ENCODE measurements at regions not wholly inside any gene's neighbourhood (a gene's known extent, or its start where the extent isn't known, plus 50 kb on each side); places are given as distances from the start of the nearest gene placed in this dataset.

- Mint-ChIP-seq H3K9me3 (ENCODE audit: low read depth, unreplicated experiment) (no peaks in the 10 kb centered on the region), H3K27me3 (ENCODE audit: unreplicated experiment) (no peaks in the 10 kb centered on the region), H3K36me3 (ENCODE audit: insufficient read depth, unreplicated experiment) (no peaks in the 10 kb centered on the region), H3K27ac (ENCODE audit: unreplicated experiment) (no peak overlapping the region), H3K4me3 (ENCODE audit: low read depth, unreplicated experiment) (no peak overlapping the region), H3K4me1 (ENCODE audit: low read depth, unreplicated experiment) (no peaks in the 10 kb centered on the region)
- DNase-seq = no peak
- CTCF ChIA-PET = no interaction called here
- TF ChIP-seq, protein P1, sequence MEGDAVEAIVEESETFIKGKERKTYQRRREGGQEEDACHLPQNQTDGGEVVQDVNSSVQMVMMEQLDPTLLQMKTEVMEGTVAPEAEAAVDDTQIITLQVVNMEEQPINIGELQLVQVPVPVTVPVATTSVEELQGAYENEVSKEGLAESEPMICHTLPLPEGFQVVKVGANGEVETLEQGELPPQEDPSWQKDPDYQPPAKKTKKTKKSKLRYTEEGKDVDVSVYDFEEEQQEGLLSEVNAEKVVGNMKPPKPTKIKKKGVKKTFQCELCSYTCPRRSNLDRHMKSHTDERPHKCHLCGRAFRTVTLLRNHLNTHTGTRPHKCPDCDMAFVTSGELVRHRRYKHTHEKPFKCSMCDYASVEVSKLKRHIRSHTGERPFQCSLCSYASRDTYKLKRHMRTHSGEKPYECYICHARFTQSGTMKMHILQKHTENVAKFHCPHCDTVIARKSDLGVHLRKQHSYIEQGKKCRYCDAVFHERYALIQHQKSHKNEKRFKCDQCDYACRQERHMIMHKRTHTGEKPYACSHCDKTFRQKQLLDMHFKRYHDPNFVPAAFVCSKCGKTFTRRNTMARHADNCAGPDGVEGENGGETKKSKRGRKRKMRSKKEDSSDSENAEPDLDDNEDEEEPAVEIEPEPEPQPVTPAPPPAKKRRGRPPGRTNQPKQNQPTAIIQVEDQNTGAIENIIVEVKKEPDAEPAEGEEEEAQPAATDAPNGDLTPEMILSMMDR (IDR thresholded peaks at IDR 0.05; ENCODE audit: unreplicated experiment) = no peak
- intact Hi-C loops (cut with micrococcal nuclease; ENCODE audit: unreplicated experiment) = no loop called here
- BruUV-seq (replicated peaks) = no TSS peak
These were observed 781.9 kb upstream of the GALNTL6 start for GRCh38 chr4:171031338-171031737.

DNA sequence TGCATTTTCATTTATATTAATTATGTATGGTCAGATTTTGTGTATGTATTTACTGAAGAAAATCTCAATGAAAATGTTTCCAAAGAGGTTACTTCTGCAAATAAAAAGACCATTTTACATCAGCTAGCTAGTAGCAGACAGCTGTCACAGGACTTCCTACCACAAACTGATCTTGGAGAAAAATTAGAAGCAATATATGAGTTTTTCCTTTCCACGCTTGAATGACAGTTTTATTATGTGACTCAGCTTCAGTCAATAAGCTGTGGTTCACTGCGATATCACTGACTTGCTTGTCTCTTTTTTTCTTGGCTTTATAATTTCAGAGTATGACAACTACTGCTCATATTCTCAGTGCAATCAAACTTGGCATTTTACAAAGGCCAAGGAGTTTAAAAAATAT is 787.4 kb upstream of the GALNTL6 start:
- intact Hi-C loops (cut with micrococcal nuclease; ENCODE audit: unreplicated experiment) = no loop called here
- Mint-ChIP-seq H3K27me3 (ENCODE audit: unreplicated experiment) (no peaks in the 10 kb centered on the region), H3K4me3 (ENCODE audit: low read depth, unreplicated experiment) (no peak overlapping the region), H3K36me3 (ENCODE audit: insufficient read depth, unreplicated experiment) (no peaks in the 10 kb centered on the region), H3K27ac (ENCODE audit: unreplicated experiment) (no peak overlapping the region), H3K4me1 (ENCODE audit: low read depth, unreplicated experiment) (no peaks in the 10 kb centered on the region), H3K9me3 (ENCODE audit: low read depth, unreplicated experiment) (no peaks in the 10 kb centered on the region)
- DNase-seq = no peak
- TF ChIP-seq, protein P1 (IDR thresholded peaks at IDR 0.05; ENCODE audit: unreplicated experiment) = no peak
- CTCF ChIA-PET = no interaction called here
- no TSS peak for BruUV-seq (replicated peaks)

DNA sequence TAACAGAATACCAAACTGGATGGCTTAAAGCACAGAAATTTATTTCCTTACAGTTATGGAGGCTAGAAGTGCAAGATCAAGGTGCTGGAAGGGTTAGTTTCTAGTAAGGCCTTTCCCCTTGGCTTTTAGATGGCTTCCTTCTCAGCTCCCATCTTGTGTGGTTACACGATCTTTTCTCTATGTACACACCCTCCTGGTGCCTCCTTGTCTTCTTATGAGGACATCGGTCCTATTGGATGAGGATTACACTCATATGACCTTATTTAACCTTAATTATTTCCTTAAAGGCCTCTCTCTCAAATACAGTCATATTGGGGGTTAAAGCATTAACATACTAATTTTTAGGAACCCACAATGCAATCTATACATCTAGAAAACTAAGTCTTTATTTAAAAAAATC is 787.9 kb upstream of the GALNTL6 start:
- intact Hi-C loops (cut with micrococcal nuclease; ENCODE audit: unreplicated experiment) = no loop called here
- CTCF ChIA-PET = no interaction called here

DNA sequence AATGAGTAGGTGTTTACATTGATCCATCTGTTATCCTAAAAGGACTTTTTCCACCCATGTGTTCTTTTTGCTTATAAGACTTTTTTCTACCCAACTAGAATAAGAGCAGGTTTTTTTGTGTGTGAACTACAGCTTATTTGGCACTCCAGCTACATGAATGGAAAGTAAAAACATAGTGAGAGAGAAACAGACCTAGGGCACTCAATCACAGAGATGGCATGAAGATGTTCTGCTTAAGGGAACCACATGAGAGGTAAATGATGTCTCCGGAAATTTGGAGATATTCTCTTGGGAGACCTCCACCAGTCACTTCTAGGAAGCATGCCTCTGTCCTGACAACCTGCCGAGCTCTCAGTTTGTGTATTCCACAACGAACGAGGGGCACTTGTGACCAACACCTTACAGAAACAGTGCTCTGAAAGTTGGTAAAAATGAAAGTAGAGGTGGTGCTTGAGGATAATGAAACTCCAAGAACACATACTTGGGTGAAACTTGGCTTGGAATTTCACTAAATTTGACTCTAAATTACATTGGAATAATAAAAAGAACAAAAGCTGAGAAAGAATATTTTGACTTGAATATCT is 788.4 kb upstream of the GALNTL6 start:
- Mint-ChIP-seq H3K4me1 (ENCODE audit: low read depth, unreplicated experiment) (no peaks in the 10 kb centered on the region), H3K9me3 (ENCODE audit: low read depth, unreplicated experiment) (no peaks in the 10 kb centered on the region), H3K27me3 (ENCODE audit: unreplicated experiment) (no peaks in the 10 kb centered on the region), H3K4me3 (ENCODE audit: low read depth, unreplicated experiment) (no peak overlapping the region), H3K27ac (ENCODE audit: unreplicated experiment) (no peak overlapping the region), H3K36me3 (ENCODE audit: insufficient read depth, unreplicated experiment) (no peaks in the 10 kb centered on the region)
- TF ChIP-seq, protein P1 (IDR thresholded peaks at IDR 0.05; ENCODE audit: unreplicated experiment) = no peak
- intact Hi-C loops (cut with micrococcal nuclease; ENCODE audit: unreplicated experiment) = no loop called here
- DNase-seq = no peak
- BruUV-seq (replicated peaks) = no TSS peak
- CTCF ChIA-PET = no interaction called here

More for the DNA sequence above, 787.9 kb upstream of the GALNTL6 start:
- Mint-ChIP-seq H3K36me3 (ENCODE audit: insufficient read depth, unreplicated experiment) (no peaks in the 10 kb centered on the region), H3K27ac (ENCODE audit: unreplicated experiment) (no peak overlapping the region), H3K4me3 (ENCODE audit: low read depth, unreplicated experiment) (no peak overlapping the region), H3K9me3 (ENCODE audit: low read depth, unreplicated experiment) (no peaks in the 10 kb centered on the region), H3K4me1 (ENCODE audit: low read depth, unreplicated experiment) (no peaks in the 10 kb centered on the region), H3K27me3 (ENCODE audit: unreplicated experiment) (no peaks in the 10 kb centered on the region)
- no TSS peak for BruUV-seq (replicated peaks)
- TF ChIP-seq, protein P1 (IDR thresholded peaks at IDR 0.05; ENCODE audit: unreplicated experiment) = no peak
- DNase-seq = no peak
